Neural cell (in vitro differentiated cells): ENCODE measurements at regions not wholly inside any gene's neighbourhood (a gene's known extent, or its start where the extent isn't known, plus 50 kb on each side); places are given as distances from the start of the nearest gene placed in this dataset.

Source experiments
- H2AFZ ChIP-seq: fragments of 200-600, 300-800 bp; sonication (generic), shearing (Covaris generic); 2 replicates; pipeline ENCODE4 v1.6.0; 2014; ENCODE audit warnings: low read depth, mild to moderate bottlenecking, antibody characterized with exemption, low read length, moderate library complexity
- H3F3A ChIP-seq: fragments of 200-600 bp; shearing (Covaris generic); 2 replicates; pipeline ENCODE4 v1.6.1; 2016; ENCODE audit warnings: mild to moderate bottlenecking, moderate library complexity, mixed read lengths, antibody characterized with exemption, low read length; ENCODE audit not compliant: insufficient read depth, poor library complexity, severe bottlenecking
- H3K27ac ChIP-seq: fragments of 200-600, 300-800 bp; sonication (generic), shearing (Covaris generic); 2 replicates; pipeline ENCODE4 v1.5.1; 2014; ENCODE audit warnings: mild to moderate bottlenecking, low read length, moderate library complexity
- H3K27me3 ChIP-seq: fragments of 300-800, 200-600 bp; sonication (generic), shearing (Covaris generic); 2 replicates; pipeline ENCODE4 v1.6.0; 2014; ENCODE audit warnings: mild to moderate bottlenecking, low read depth, low read length, moderate library complexity; ENCODE audit not compliant: insufficient read depth
- H3K36me3 ChIP-seq: fragments of 300-800, 200-600 bp; sonication (generic), shearing (Covaris generic); 2 replicates; pipeline ENCODE4 v1.5.1; 2014; ENCODE audit warnings: mild to moderate bottlenecking, antibody characterized with exemption, low read length, moderate library complexity; ENCODE audit not compliant: insufficient read depth
- H3K4me2 ChIP-seq: fragments of 300-800, 200-600 bp; sonication (generic), shearing (Covaris generic); 2 replicates; pipeline ENCODE4 v1.6.0; 2014; ENCODE audit warnings: mild to moderate bottlenecking, low read length
- H3K4me3 ChIP-seq: fragments of 300-800, 200-600 bp; sonication (generic), shearing (Covaris generic); 2 replicates; pipeline ENCODE4 v1.5.1; 2014; ENCODE audit warnings: mild to moderate bottlenecking, low read length, moderate library complexity
- H3K79me2 ChIP-seq: fragments of 200-600 bp; shearing (Covaris generic); replicated peaks from 2 replicates; pipeline ENCODE4 v1.6.0; 2014; ENCODE audit warnings: mild to moderate bottlenecking, low read length, moderate library complexity; ENCODE audit not compliant: insufficient read depth
- H3K9ac ChIP-seq: fragments of 300-800, 200-600 bp; sonication (generic), shearing (Covaris generic); 2 replicates; pipeline ENCODE4 v1.6.1; 2016; ENCODE audit warnings: mild to moderate bottlenecking, low read length, mixed read lengths
- H3K9me2 ChIP-seq: fragments of 200-600 bp; shearing (Covaris generic); 2 replicates; pipeline ENCODE4 v1.6.1; 2016; ENCODE audit warnings: mild to moderate bottlenecking, low read length, mixed read lengths; ENCODE audit not compliant: insufficient read depth
- H3K9me3 ChIP-seq: fragments of 200-600, 300-800 bp; sonication (generic), shearing (Covaris generic); 2 replicates; pipeline ENCODE4 v1.6.1; 2016; ENCODE audit warnings: mild to moderate bottlenecking, mixed run types, low read length, moderate library complexity, mixed read lengths
- H4K20me1 ChIP-seq: fragments of 200-600 bp; shearing (Covaris generic); 2 replicates; pipeline ENCODE4 v1.6.1; 2016; ENCODE audit warnings: mild to moderate bottlenecking, mixed run types; ENCODE audit not compliant: insufficient read depth
- EP300 ChIP-seq: fragments of 450-650 bp; conservative IDR thresholded peaks from 2 replicates; pipeline ENCODE4 v1.6.1; 2014; ENCODE audit warnings: antibody characterized with exemption, mild to moderate bottlenecking, moderate library complexity; ENCODE audit not compliant: poor library complexity, severe bottlenecking
- EZH2 ChIP-seq: fragments of 200-600, 300-800 bp; shearing (Covaris generic), sonication (generic); IDR thresholded peaks from 2 replicates; pipeline ENCODE4 v1.6.1; 2014; ENCODE audit warnings: antibody characterized with exemption, low read length, borderline replicate concordance, mild to moderate bottlenecking; ENCODE audit not compliant: insufficient read depth, poor library complexity, severe bottlenecking
- MXI1 ChIP-seq: fragments of 450-650 bp; conservative IDR thresholded peaks from 2 replicates; pipeline ENCODE4 v1.6.1; 2014; ENCODE audit warnings: antibody characterized with exemption, mild to moderate bottlenecking; ENCODE audit not compliant: poor library complexity, severe bottlenecking
- POLR2AphosphoS5 ChIP-seq: IDR thresholded peaks from 2 replicates; pipeline ENCODE4 v1.6.1; 2012
- RAD21 ChIP-seq: fragments of 450-650 bp; conservative IDR thresholded peaks from 2 replicates; pipeline ENCODE4 v1.6.1; 2014; ENCODE audit warnings: antibody characterized with exemption, mild to moderate bottlenecking, moderate library complexity
- SMC3 ChIP-seq: fragments of 450-650 bp; conservative IDR thresholded peaks from 2 replicates; pipeline ENCODE4 v1.6.1; 2014; ENCODE audit warnings: antibody characterized with exemption, mild to moderate bottlenecking, moderate library complexity; ENCODE audit not compliant: poor library complexity
- TAF1 ChIP-seq: IDR thresholded peaks from 2 replicates; pipeline ENCODE4 v1.6.1; 2012; ENCODE audit warnings: low read depth
- TF ChIP-seq, protein P1 (sequence below): IDR thresholded peaks from 2 replicates; pipeline ENCODE4 v1.6.1; 2012; ENCODE audit warnings: borderline replicate concordance
- TF ChIP-seq, protein P2 (sequence below): fragments of 450-650 bp; IDR thresholded peaks from 2 replicates; pipeline ENCODE4 v1.5.1; 2014; ENCODE audit warnings: antibody characterized with exemption, mild to moderate bottlenecking, moderate library complexity; ENCODE audit not compliant: poor library complexity, severe bottlenecking

DNA sequence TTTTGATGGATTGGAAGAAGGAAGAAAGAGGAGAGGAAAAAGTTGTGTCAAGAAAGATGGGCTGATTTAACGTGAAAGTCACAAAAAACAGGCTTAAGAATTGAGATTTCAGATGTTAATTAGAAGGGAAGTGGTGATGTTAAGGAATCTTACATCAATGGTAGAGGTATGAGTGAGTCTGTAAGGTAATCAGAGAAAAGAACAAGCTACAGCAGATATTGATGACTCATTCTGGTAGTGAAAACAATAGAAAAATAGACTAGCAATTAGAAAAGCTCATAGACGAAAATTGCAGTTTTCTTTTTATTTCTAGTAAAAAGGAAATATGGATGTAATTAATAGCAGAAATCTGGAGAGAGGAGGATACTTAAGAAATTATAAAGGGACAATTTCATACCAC lies 559.6 kb downstream of the MCTP2 start:
- no peak overlapping the region for H3K4me2 ChIP-seq
- H2AFZ ChIP-seq = no peak overlapping the region

DNA sequence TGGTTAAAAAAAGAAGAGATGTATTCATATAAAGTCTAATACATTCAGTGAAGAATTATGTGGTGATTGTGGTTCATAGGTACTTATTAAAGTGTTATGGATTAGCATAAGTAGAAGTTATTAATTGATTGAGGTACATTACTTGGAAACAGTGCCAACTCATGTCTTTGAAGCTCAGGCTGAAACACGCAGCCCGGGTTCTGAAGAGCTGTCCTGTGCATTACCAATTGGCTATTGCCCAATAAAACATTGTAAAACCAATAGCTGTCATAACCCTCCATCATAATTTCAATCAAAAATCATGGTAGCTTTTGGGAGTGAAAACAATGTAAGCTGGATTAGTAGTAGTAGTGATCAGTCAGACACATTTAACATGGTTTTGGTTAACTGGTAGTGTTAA lies 560.1 kb downstream of the MCTP2 start:
- no peaks in the 10 kb centered on the region for H3F3A ChIP-seq
- no peak overlapping the region for H3K27ac ChIP-seq
- H2AFZ ChIP-seq = no peak overlapping the region
- H3K79me2 ChIP-seq = no peaks in the 10 kb centered on the region
- no peaks in the 10 kb centered on the region for H3K9me2 ChIP-seq
- no peaks in the 10 kb centered on the region for H4K20me1 ChIP-seq
- no peaks in the 10 kb centered on the region for H3K9me3 ChIP-seq
- no peak overlapping the region for H3K4me3 ChIP-seq
- H3K27me3 ChIP-seq = no peaks in the 10 kb centered on the region
- H3K4me2 ChIP-seq = no peak overlapping the region
- no peak overlapping the region for H3K9ac ChIP-seq
- no peak for TF ChIP-seq SMC3
- no peaks in the 10 kb centered on the region for H3K36me3 ChIP-seq

More for the DNA sequence above, 559.6 kb downstream of the MCTP2 start:
- Histone ChIP-seq H3K9me3 (no peaks in the 10 kb centered on the region), H3K79me2 (no peaks in the 10 kb centered on the region), H4K20me1 (no peaks in the 10 kb centered on the region), H3K27ac (no peak overlapping the region), H3K4me3 (no peak overlapping the region), H3K9ac (no peak overlapping the region), H3K9me2 (no peaks in the 10 kb centered on the region), H3F3A (no peaks in the 10 kb centered on the region), H3K27me3 (no peaks in the 10 kb centered on the region), H3K36me3 (no peaks in the 10 kb centered on the region)
- TF ChIP-seq, protein P1, sequence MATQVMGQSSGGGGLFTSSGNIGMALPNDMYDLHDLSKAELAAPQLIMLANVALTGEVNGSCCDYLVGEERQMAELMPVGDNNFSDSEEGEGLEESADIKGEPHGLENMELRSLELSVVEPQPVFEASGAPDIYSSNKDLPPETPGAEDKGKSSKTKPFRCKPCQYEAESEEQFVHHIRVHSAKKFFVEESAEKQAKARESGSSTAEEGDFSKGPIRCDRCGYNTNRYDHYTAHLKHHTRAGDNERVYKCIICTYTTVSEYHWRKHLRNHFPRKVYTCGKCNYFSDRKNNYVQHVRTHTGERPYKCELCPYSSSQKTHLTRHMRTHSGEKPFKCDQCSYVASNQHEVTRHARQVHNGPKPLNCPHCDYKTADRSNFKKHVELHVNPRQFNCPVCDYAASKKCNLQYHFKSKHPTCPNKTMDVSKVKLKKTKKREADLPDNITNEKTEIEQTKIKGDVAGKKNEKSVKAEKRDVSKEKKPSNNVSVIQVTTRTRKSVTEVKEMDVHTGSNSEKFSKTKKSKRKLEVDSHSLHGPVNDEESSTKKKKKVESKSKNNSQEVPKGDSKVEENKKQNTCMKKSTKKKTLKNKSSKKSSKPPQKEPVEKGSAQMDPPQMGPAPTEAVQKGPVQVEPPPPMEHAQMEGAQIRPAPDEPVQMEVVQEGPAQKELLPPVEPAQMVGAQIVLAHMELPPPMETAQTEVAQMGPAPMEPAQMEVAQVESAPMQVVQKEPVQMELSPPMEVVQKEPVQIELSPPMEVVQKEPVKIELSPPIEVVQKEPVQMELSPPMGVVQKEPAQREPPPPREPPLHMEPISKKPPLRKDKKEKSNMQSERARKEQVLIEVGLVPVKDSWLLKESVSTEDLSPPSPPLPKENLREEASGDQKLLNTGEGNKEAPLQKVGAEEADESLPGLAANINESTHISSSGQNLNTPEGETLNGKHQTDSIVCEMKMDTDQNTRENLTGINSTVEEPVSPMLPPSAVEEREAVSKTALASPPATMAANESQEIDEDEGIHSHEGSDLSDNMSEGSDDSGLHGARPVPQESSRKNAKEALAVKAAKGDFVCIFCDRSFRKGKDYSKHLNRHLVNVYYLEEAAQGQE = no peak
- TF ChIP-seq MXI1 = no peak
- TF ChIP-seq, protein P2, sequence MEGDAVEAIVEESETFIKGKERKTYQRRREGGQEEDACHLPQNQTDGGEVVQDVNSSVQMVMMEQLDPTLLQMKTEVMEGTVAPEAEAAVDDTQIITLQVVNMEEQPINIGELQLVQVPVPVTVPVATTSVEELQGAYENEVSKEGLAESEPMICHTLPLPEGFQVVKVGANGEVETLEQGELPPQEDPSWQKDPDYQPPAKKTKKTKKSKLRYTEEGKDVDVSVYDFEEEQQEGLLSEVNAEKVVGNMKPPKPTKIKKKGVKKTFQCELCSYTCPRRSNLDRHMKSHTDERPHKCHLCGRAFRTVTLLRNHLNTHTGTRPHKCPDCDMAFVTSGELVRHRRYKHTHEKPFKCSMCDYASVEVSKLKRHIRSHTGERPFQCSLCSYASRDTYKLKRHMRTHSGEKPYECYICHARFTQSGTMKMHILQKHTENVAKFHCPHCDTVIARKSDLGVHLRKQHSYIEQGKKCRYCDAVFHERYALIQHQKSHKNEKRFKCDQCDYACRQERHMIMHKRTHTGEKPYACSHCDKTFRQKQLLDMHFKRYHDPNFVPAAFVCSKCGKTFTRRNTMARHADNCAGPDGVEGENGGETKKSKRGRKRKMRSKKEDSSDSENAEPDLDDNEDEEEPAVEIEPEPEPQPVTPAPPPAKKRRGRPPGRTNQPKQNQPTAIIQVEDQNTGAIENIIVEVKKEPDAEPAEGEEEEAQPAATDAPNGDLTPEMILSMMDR = no peak
- no peak for TF ChIP-seq TAF1
- no peak for TF ChIP-seq POLR2AphosphoS5
- no peak for TF ChIP-seq SMC3
- no peak for TF ChIP-seq EZH2
- TF ChIP-seq EP300 = no peak
- no peak for TF ChIP-seq RAD21

DNA sequence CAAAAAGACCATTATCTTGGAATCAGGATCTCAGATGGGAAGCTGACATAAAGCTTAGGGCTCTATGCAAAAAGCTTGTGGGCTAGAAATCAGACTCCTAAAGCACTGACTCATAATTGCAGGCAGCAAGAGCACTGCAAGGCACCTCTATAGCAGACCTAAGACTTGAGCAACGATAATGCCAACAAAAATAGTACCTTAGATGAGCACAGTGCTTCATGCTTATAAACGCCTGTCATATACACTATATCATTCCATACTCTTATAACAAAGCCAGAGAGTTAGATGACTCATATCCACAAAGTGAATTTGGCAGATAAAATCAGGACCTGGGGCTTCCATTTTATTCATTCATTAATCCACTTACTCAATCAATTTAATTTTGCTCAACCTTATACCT lies 560.8 kb downstream of the MCTP2 start:
- Histone ChIP-seq H3F3A (no peaks in the 10 kb centered on the region), H3K4me3 (no peak overlapping the region), H3K79me2 (no peaks in the 10 kb centered on the region), H3K27ac (no peak overlapping the region), H3K9me3 (no peaks in the 10 kb centered on the region), H3K9me2 (no peaks in the 10 kb centered on the region), H4K20me1 (no peaks in the 10 kb centered on the region), H3K36me3 (no peaks in the 10 kb centered on the region), H2AFZ (no peak overlapping the region), H3K4me2 (no peak overlapping the region), H3K9ac (no peak overlapping the region), H3K27me3 (no peaks in the 10 kb centered on the region)
- TF ChIP-seq SMC3 (no peak), POLR2AphosphoS5 (no peak), EZH2 (no peak), TAF1 (no peak), EP300 (no peak), RAD21 (no peak), MXI1 (no peak)
- TF ChIP-seq, protein P1 = no peak
- TF ChIP-seq, protein P2 = no peak
